HepG2 (cell line): ENCODE measurements at regions not wholly inside any gene's neighbourhood (a gene's known extent, or its start where the extent isn't known, plus 50 kb on each side); places are given as distances from the start of the nearest gene placed in this dataset.

Experiments used
- ATAC-seq: fragments of 200-7000 bp; cut with Tn5 transposase; 3 replicates; pipeline ENCODE4 v1.9.1; 2020; ENCODE audit warnings: mild to moderate bottlenecking, moderate library complexity
- BruUV-seq: library from RNA; stranded (reverse); fragments of 400-500 nt; replicated peaks from 2 replicates; lab custom pipeline; 2021; lab: Mats Ljungman, UMichigan
- CTCF ChIA-PET: fragments of 300-600 bp; formaldehyde crosslinking; extraction: SDS; loops from one replicate; lab custom pipeline; 2021; ENCODE audit warnings: low total read pairs, inconsistent platforms, low intra/inter-chr PET ratio; lab: Yijun Ruan, JAX
- POLR2A ChIA-PET: fragments of 350-600 bp; sonication (Branson Sonifier 250); formaldehyde crosslinking; loops from one replicate; lab custom pipeline; 2020; ENCODE audit warnings: antibody characterized with exemption, inconsistent platforms; lab: Yijun Ruan, JAX
- DNase-seq: peaks from one replicate; pipeline ENCODE4 v3.0.0-alpha.2; 2015; ENCODE audit warnings: low spot score
- FAIRE-seq: peaks from 3 replicates; lab custom pipeline; 2011; peaks lifted over from hg19 to GRCh38; lab: Jason Lieb, UNC
- H2AFZ ChIP-seq: one replicate; pipeline ENCODE4 v1.6.1; 2011; ENCODE audit warnings: low read length, inconsistent platforms
- H3K27ac ChIP-seq: fragments of 300-600 bp; 3 replicates; pipeline ENCODE4 v1.8.0; 2011; ENCODE audit warnings: mixed run types, mild to moderate bottlenecking, mixed read lengths, low read length, inconsistent platforms; ENCODE audit not compliant: insufficient read depth; ENCODE audit errors: extremely low read length
- H3K27me3 ChIP-seq, 2 experiments: fragments of 200-600 bp in 1 of 2; 2 replicates in 1 of 2; 3 replicates in 1 of 2; pipeline versions ENCODE4 v1.6.0 to v1.8.0; 2011; ENCODE audit warnings: low read length in 2 of 2, mild to moderate bottlenecking in 2 of 2, moderate library complexity in 2 of 2, inconsistent platforms in 1 of 2; ENCODE audit not compliant: insufficient read depth in 2 of 2, control insufficient read depth in 1 of 2
- H3K36me3 ChIP-seq, 2 experiments: fragments of 200-600 bp in 1 of 2; replicated peaks in 1 of 2; 2 replicates in 1 of 2; 3 replicates in 1 of 2; pipeline versions ENCODE4 v1.5.1 to v1.8.0; 2011; ENCODE audit warnings: low read length in 2 of 2, inconsistent platforms in 1 of 2; ENCODE audit not compliant: insufficient read depth in 2 of 2, control insufficient read depth in 1 of 2
- H3K4me1 ChIP-seq: 2 replicates; pipeline ENCODE4 v1.5.1; 2012; ENCODE audit warnings: low read length, inconsistent platforms; ENCODE audit not compliant: insufficient read depth
- H3K4me2 ChIP-seq: 2 replicates; pipeline ENCODE4 v1.6.0; 2011; ENCODE audit warnings: low read depth, low read length, inconsistent platforms
- H3K4me3 ChIP-seq, 3 experiments: fragments of 200-600 bp in 1 of 3; sonication (generic), shearing (Covaris generic) in 1 of 3; replicated peaks in 1 of 3; 2 replicates each; pipeline ENCODE4 v1.5.1; 2011 to 2016; ENCODE audit warnings: low read length in 3 of 3, inconsistent platforms in 2 of 3, low read depth in 2 of 3, mild to moderate bottlenecking in 2 of 3, control low read depth in 1 of 3, mixed read lengths in 1 of 3; ENCODE audit not compliant: insufficient read depth in 1 of 3
- H3K79me2 ChIP-seq: one replicate; pipeline ENCODE4 v1.6.1; 2011; ENCODE audit warnings: low read length, inconsistent platforms; ENCODE audit not compliant: insufficient read depth
- H3K9ac ChIP-seq: 2 replicates; pipeline ENCODE4 v1.6.0; 2011; ENCODE audit warnings: mild to moderate bottlenecking, low read depth, low read length, inconsistent platforms; ENCODE audit not compliant: insufficient read depth
- H3K9me3 ChIP-seq: 2 replicates; pipeline ENCODE4 v1.5.1; 2012; ENCODE audit warnings: mild to moderate bottlenecking, low read length
- H4K20me1 ChIP-seq: 2 replicates; pipeline ENCODE4 v1.6.0; 2011; ENCODE audit warnings: inconsistent platforms, mild to moderate bottlenecking, low read length, moderate library complexity; ENCODE audit not compliant: insufficient read depth
- CBX2 ChIP-seq, 2 experiments: fragments of 200-600 bp in 1 of 2; sonication (generic); formaldehyde crosslinking in 1 of 2; IDR thresholded peaks; 2 replicates each; pipeline versions ENCODE4 v1.7.0 to v1.8.1; 2018 to 2022; ENCODE audit warnings: low read depth in 2 of 2, low read length in 1 of 2, mild to moderate bottlenecking in 1 of 2, missing genetic modification reagents in 1 of 2
- SAFB2 ChIP-seq: sonication (generic); formaldehyde crosslinking; IDR thresholded peaks from 2 replicates; pipeline ENCODE4 v1.5.1; 2020; ENCODE audit warnings: missing genetic modification reagents, low read depth, mild to moderate bottlenecking, borderline replicate concordance
- ZBTB38 ChIP-seq: sonication (generic); formaldehyde crosslinking; IDR thresholded peaks from 2 replicates; pipeline ENCODE4 v1.5.1; 2020; ENCODE audit warnings: mild to moderate bottlenecking, missing genetic modification reagents
- ZNF282 ChIP-seq: fragments of 450-650 bp; IDR thresholded peaks from 2 replicates; pipeline ENCODE4 v1.6.1; 2018; ENCODE audit not compliant: partially characterized antibody
- ZNF326 ChIP-seq: sonication (generic); formaldehyde crosslinking; IDR thresholded peaks from 2 replicates; pipeline ENCODE4 v1.4.0; 2020; ENCODE audit warnings: missing genetic modification reagents, borderline replicate concordance
- ZNF501 ChIP-seq: sonication (generic); formaldehyde crosslinking; IDR thresholded peaks from 2 replicates; pipeline ENCODE4 v1.5.1; 2020; ENCODE audit warnings: mild to moderate bottlenecking, moderate library complexity, missing genetic modification reagents
- ZNF550 ChIP-seq: sonication (generic); formaldehyde crosslinking; IDR thresholded peaks from 2 replicates; pipeline ENCODE4 v1.4.0; 2020; ENCODE audit warnings: mild to moderate bottlenecking, missing genetic modification reagents, borderline replicate concordance
- WGBS: methylation state at CpG from one replicate; pipeline ENCODE4 v1.1.6; 2017; ENCODE audit warnings: low lambda C conversion rate; 5-methylcytosine and 5-hydroxymethylcytosine counted together
- in situ Hi-C: cut with HindIII; loops from 2 replicates; pipeline ENCODE4 v1.10.0; 2017; ENCODE audit warnings: low pct_unique_long_range_greater_than_20kb; ENCODE audit not compliant: extremely low pct_ligation_motif_present
- intact Hi-C: fragments of 100-400 bp; cut with micrococcal nuclease; formaldehyde crosslinking; loops from one replicate; pipeline ENCODE4 v1.10.0; 2022; ENCODE audit not compliant: unreplicated experiment
- TF ChIP-seq, protein P1 (sequence below): IDR thresholded peaks from 2 replicates; pipeline ENCODE4 v1.6.1; 2016; ENCODE audit warnings: missing compliant biosample characterization, missing genetic modification reagents, borderline replicate concordance
- TF ChIP-seq, protein P2 (sequence below): sonication (generic); formaldehyde crosslinking; IDR thresholded peaks from 2 replicates; pipeline ENCODE4 v1.4.0; 2020; ENCODE audit warnings: missing genetic modification reagents

DNA sequence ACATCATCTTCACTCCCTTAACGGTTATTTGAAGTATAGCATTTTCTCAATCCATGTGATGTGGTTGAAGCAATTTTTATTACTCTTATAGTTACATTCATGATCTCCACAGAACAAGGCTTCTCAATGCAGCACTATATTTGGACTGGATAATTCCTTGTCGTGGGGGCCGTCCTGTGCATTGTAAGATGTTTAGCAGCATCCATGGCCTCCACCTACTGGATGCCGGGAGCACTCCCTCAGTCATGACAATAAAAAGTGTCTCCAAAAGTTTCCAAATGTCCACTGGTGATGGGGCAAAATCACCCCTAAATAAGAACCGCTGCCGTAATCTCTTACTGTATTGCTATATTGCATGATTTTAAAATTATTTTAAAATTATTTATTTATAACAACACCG is 110.6 kb upstream of the DDX18 start:
- no peaks in the 10 kb centered on the region for H3K36me3 ChIP-seq
- BruUV-seq = no TSS peak
- FAIRE-seq = no peak
- no peaks in the 10 kb centered on the region for H3K9me3 ChIP-seq
- DNase-seq = no peak
- intact Hi-C loops (no loop called here), in situ Hi-C loops (no loop called here)
- H3K27me3 ChIP-seq = peaks cover 0 to 4% of the 10 kb centered on the region in 2 experiments; a peak in 1 of 5 replicates
- no peak overlapping the region for H3K27ac ChIP-seq
- ATAC-seq = no peak
- TF ChIP-seq SAFB2 (CRISPR knock-in tag) (no peak), CBX2 (IDR thresholded peaks at IDR 0.05; ENCODE audit: low read depth, low read length) (no peak), CBX2 (CRISPR knock-in tag; IDR thresholded peaks at IDR 0.05; ENCODE audit: low read depth) (no peak), ZNF326 (no peak), ZNF501 (CRISPR knock-in tag) (no peak), ZNF550 (CRISPR knock-in tag) (no peak), ZNF282 (no peak), ZBTB38 (CRISPR knock-in tag) (no peak)
- TF ChIP-seq, protein P1, sequence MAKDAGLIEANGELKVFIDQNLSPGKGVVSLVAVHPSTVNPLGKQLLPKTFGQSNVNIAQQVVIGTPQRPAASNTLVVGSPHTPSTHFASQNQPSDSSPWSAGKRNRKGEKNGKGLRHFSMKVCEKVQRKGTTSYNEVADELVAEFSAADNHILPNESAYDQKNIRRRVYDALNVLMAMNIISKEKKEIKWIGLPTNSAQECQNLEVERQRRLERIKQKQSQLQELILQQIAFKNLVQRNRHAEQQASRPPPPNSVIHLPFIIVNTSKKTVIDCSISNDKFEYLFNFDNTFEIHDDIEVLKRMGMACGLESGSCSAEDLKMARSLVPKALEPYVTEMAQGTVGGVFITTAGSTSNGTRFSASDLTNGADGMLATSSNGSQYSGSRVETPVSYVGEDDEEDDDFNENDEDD (CRISPR knock-in tag) = no peak
- TF ChIP-seq, protein P2, sequence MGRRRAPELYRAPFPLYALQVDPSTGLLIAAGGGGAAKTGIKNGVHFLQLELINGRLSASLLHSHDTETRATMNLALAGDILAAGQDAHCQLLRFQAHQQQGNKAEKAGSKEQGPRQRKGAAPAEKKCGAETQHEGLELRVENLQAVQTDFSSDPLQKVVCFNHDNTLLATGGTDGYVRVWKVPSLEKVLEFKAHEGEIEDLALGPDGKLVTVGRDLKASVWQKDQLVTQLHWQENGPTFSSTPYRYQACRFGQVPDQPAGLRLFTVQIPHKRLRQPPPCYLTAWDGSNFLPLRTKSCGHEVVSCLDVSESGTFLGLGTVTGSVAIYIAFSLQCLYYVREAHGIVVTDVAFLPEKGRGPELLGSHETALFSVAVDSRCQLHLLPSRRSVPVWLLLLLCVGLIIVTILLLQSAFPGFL (CRISPR knock-in tag) = no peak
- TF ChIP-seq, all 625 proteins: peak for 0
- Histone ChIP-seq H4K20me1 (no peaks in the 10 kb centered on the region), H3K4me1 (no peaks in the 10 kb centered on the region), H3K4me3 (no peak overlapping the region), H3K9ac (no peak overlapping the region), H2AFZ (no peak overlapping the region), H3K4me2 (no peak overlapping the region), H3K79me2 (no peaks in the 10 kb centered on the region)
- ChIA-PET POLR2A (no interaction called here), CTCF (no interaction called here)
- WGBS = 26% methylated on average over 7 of the region's 7 CpGs
